Myocyte (in vitro differentiated cells): ENCODE measurements at regions not wholly inside any gene's neighbourhood (a gene's known extent, or its start where the extent isn't known, plus 50 kb on each side); places are given as distances from the start of the nearest gene placed in this dataset.

Experiments
- DNase-seq: peaks from one replicate; pipeline ENCODE4 v3.0.0-alpha.2; 2012; ENCODE audit warnings: low read depth

- no peak for DNase-seq
Observed at GRCh38 chr2:6499691-6500090, 366.0 kb downstream of the CMPK2 start.

- DNase-seq = peak; percentile 64
Observed at GRCh38 chr2:6506361-6506794, 359.3 kb downstream of the CMPK2 start.

DNA sequence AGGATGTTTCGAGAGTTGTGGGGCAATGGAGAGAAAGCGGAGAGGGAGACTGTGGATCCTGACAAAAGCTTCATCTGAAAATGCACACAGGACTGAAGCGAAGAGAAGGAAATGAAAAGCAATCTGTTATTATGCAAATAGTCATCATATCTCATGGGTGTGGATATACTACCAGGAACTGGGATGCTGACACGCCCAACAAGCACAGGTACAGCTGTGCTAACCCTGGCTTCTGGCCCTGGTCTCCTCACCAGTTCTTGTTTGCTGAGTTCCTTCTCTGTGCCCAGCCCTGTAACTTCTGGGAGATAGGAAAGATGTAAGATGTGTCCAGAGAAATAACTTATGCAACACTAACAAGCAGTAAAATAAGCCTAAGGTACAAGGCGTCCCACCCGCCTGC lies 358.8 kb downstream of the CMPK2 start:
- DNase-seq = no peak

DNA sequence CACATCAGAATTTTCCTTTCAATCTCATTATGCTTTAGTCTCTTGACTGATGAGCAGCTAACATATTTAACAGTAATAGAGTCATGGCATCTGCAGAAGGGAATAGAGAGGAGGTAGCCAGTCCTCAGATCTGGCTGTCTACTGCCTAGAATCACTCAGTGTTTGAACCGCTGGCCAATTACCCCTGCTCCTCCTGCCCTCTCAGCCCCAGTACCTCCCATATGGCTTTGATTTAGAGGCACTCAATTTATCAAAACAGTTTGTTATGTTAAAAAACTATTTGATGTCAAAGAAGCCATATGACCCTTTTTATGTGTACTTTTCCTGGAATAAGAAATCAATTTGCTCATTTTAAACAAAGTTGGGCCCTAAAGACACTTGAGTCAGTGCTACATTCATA lies 355.2 kb downstream of the CMPK2 start:
- no peak for DNase-seq

- no peak for DNase-seq
Observed at GRCh38 chr2:6512589-6512988, 353.1 kb downstream of the CMPK2 start.

GRCh38 chr2:6516674-6517073 lies 349.0 kb downstream of the CMPK2 start:
- no peak for DNase-seq

DNA sequence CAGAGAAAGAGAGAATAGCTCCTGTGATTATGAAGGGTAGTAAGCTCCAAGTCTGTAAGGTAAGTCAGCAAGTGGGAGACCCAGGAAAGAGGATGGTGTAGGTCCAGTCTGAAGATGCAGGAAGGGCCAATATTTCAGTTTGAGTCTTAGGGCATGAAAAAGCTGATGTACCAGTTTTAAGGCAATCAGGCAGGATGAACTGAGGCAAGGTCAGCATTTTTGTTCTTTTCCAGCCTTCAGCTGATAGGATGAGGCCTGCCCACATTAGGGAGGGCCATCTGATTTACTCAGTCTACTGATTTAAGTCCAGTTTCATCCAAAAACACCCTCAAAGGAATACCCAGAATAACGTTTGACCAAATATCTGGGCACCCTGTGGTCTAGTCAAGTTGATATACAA lies 347.3 kb downstream of the CMPK2 start:
- no peak for DNase-seq

DNA sequence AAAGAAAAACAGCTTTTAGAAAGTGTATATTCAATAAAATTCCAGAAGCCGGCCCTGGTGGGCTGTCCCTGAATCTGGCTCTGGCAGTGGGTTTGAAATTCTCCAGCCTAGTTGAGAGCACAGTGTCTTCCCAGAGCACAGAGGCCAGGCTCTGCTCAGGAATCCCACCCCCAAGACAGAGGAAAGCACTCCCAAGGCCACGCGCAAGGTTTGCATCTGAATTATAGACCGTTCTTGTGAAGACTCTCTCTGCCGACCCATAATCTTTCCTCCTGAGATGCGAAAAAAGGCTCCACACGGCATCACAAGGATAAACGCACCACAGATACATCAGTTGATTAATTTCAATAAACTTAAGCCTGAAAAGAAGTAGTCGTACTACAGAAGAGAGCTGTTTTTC lies 342.2 kb downstream of the CMPK2 start:
- DNase-seq = no peak

GRCh38 chr2:6524691-6525474 lies 340.8 kb downstream of the CMPK2 start:
- no peak for DNase-seq

DNA sequence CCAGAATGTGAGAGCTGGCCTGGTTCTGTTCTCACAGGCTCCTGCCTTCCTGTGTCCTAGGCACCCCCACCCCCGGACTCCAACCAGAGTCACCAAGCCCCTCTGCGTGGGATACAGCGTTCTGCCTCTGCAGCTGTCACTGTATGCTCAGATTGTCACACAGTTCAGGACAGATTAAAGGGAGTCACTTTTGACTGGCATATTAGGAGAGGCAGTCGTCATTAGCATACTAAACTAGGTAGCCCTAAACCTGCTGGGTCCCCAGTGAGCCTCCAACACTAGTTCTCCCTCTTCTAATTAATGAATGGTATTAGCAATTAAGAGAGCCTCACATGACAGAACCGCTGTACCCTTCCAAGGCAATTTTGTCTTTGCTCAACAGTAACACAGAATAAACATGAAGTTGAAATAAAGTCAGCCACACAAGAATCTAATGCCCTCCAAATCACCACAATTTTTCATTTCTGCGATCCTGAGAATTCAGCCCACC lies 340.2 kb downstream of the CMPK2 start:
- no peak for DNase-seq

GRCh38 chr2:6526093-6526824 lies 339.4 kb downstream of the CMPK2 start:
- DNase-seq = no peak

- DNase-seq = no peak
Observed at GRCh38 chr2:6531304-6531703, 334.4 kb downstream of the CMPK2 start.

DNA sequence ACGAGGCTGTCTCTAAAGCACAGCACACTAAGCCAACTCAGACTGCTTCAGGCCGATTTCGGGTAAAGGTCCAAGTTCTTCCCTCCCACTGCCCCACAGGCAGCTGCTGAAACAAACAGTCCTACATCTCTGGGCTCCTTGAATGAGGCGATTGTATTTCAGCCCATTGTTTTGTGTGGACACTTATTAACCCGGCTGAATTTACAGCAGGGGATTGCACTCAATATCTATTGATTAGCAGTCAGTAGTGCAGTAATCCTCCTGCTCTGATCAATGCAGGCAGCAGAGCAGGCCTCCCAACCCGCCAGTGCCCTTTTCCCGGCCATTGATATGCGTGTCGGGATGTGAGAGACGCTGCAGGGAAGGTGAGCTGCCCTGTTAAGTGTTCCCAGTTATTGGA lies 330.1 kb downstream of the CMPK2 start:
- no peak for DNase-seq

DNA sequence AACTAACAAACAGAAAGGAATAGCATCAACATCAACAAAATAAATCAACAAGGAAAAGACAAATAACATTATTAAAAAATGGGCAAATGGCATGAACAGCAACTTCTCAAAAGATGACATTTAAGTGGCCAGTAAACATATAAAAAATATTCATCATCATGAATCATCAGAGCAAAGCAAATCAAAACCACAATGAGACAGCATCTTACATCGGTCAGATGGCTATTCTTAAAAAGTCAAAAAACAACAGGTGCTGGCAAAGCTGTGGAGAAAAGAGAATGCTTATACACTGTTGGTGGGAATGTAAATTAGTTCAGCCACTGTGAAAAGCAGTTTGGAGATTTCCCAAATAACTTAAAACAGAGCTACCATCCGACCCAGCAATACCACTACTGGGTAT lies 327.1 kb downstream of the CMPK2 start:
- DNase-seq = peak; percentile 51

DNA sequence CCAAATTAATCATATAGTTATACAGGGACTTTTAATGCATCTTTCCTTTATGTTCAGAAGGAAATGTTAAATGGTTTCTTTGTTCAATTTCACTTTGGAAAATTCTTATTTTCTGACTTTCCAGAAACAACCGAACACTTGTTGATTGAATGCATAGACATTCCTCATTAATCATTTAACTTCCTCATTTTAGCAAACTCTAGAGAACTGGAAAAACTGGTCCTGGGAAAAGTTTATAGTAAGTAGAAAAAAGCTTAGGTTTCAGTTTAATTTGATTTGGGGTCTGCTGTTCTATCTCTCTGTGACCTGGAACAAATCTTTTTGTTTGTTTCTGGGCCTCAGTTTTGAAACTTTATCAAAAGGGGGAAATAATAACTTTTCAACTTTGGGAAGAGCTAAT lies 320.4 kb downstream of the CMPK2 start:
- no peak for DNase-seq

DNA sequence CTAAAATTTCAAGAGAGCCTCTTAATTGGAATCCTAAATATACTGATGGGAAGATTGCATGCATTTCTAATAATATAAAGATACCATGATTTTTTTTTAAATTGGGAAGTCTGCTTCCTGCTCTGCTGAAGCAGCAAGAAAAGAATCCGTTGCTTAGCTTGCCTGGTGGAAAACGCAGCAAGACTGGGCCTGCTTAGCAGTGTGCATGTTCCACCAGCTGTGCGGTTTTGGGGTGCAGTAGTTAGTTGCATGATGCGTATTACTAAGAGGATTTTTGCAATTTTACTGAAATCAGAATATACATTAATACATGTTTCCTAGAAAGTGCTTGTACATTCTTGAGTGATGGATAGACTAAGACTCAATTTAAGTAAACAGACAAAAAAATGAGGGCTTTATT lies 319.9 kb downstream of the CMPK2 start:
- DNase-seq = no peak

GRCh38 chr2:6554466-6554865 lies 311.2 kb downstream of the CMPK2 start:
- DNase-seq = no peak

GRCh38 chr2:6556755-6557154 lies 309.0 kb downstream of the CMPK2 start:
- peak; percentile 21 for DNase-seq

- no peak for DNase-seq
Observed at GRCh38 chr2:6557737-6558136, 308.0 kb downstream of the CMPK2 start.

GRCh38 chr2:6562771-6563170 lies 302.9 kb downstream of the CMPK2 start:
- no peak for DNase-seq

GRCh38 chr2:6564326-6564725 lies 301.4 kb downstream of the CMPK2 start:
- DNase-seq = no peak

DNA sequence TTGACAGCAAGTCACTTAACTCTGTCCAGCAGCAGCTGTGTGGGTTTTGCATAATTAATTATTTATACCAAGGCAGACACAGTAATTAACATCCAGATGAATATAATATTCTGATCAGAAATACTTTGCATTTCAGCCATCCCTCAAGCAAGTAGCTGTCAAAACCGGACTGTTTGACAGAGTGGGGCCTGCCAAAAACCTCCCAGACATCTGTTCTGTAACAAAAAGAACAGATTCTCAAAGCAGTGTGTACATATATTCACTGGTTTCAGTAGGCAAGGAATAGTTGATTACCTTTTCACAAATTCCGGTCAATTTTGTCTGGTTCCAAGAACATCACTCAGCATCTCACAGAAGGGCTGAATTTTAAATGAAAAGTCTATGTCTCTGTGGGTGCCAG lies 291.6 kb downstream of the CMPK2 start:
- DNase-seq = no peak

- DNase-seq = no peak
Observed at GRCh38 chr2:6576302-6576701, 289.4 kb downstream of the CMPK2 start.
